ENCODE measurements at regions not wholly inside any gene's neighbourhood (a gene's known extent, or its start where the extent isn't known, plus 50 kb on each side); places are given as distances from the start of the nearest gene placed in this dataset.

GRCh38 chr11:32188785-32189184, 97.9 kb downstream of the RCN1 start:
- no peak for TF ChIP-seq CTCF (IDR thresholded peaks at IDR 0.05; ENCODE audit: low read depth, low read length, missing input control)
- no peak for TF ChIP-seq REST (IDR thresholded peaks at IDR 0.05)
- TF ChIP-seq JUND (IDR thresholded peaks at IDR 0.05): no peak
- TF ChIP-seq GABPA (IDR thresholded peaks at IDR 0.05 in 1 of 2, conservative IDR thresholded peaks at IDR 0.05 in 1 of 2): no peak
- no peak for TF ChIP-seq MAX (IDR thresholded peaks at IDR 0.05)
- no peak for TF ChIP-seq TAF1 (conservative IDR thresholded peaks at IDR 0.05)
- TF ChIP-seq FOXA2 (IDR thresholded peaks at IDR 0.05): no peak
- TF ChIP-seq YY1 (IDR thresholded peaks at IDR 0.05): no peak
- TF ChIP-seq FOXA1 (IDR thresholded peaks at IDR 0.05): no peak
- TF ChIP-seq RAD21 (IDR thresholded peaks at IDR 0.05): no peak
- TF ChIP-seq EGR1 (IDR thresholded peaks at IDR 0.05; ENCODE audit: low read depth in 2 of 2): no peak
- no peak for TF ChIP-seq SP1 (IDR thresholded peaks at IDR 0.05)
- TF ChIP-seq ATF3 (IDR thresholded peaks at IDR 0.05): no peak

Measured in liver (tissue), 3 donors.